HepG2 (cell line): ENCODE measurements at regions not wholly inside any gene's neighbourhood (a gene's known extent, or its start where the extent isn't known, plus 50 kb on each side); places are given as distances from the start of the nearest gene placed in this dataset.

ENCODE experiments used
- ATF7 ChIP-seq, 2 experiments: fragments of 450-650 bp in 1 of 2; sonication (generic) in 1 of 2; formaldehyde crosslinking in 1 of 2; IDR thresholded peaks; 2 replicates each; pipeline versions ENCODE4 v1.4.0 to v1.6.1; 2016 to 2020; ENCODE audit warnings: antibody characterized with exemption in 1 of 2, mild to moderate bottlenecking in 1 of 2, missing genetic modification reagents in 1 of 2
- FOXC1 ChIP-seq: sonication (generic); formaldehyde crosslinking; IDR thresholded peaks from 2 replicates; pipeline ENCODE4 v1.8.0; 2022; ENCODE audit warnings: mild to moderate bottlenecking, missing genetic modification reagents, borderline replicate concordance
- FOXK1 ChIP-seq: sonication (generic); formaldehyde crosslinking; IDR thresholded peaks from 2 replicates; pipeline ENCODE4 v1.4.0; 2020; ENCODE audit warnings: low read depth, missing genetic modification reagents, borderline replicate concordance
- KMT2B ChIP-seq: IDR thresholded peaks from 2 replicates; pipeline ENCODE4 v1.6.1; 2016; ENCODE audit warnings: missing genetic modification reagents, missing compliant biosample characterization
- MYNN ChIP-seq: sonication (generic); formaldehyde crosslinking; IDR thresholded peaks from 2 replicates; pipeline ENCODE4 v1.4.0; 2020; ENCODE audit warnings: mild to moderate bottlenecking, low read depth, missing genetic modification reagents
- NAIF1 ChIP-seq: sonication (generic); formaldehyde crosslinking; IDR thresholded peaks from 2 replicates; pipeline ENCODE4 v1.5.0; 2020; ENCODE audit warnings: mild to moderate bottlenecking, missing genetic modification reagents, borderline replicate concordance
- NCOA1 ChIP-seq: sonication (generic); formaldehyde crosslinking; IDR thresholded peaks from 2 replicates; pipeline ENCODE4 v1.9.0; 2021; ENCODE audit warnings: missing genetic modification reagents
- NFRKB ChIP-seq: fragments of 450-650 bp; IDR thresholded peaks from 2 replicates; pipeline ENCODE4 v1.6.1; 2017
- PAF1 ChIP-seq: IDR thresholded peaks from 2 replicates; pipeline ENCODE4 v1.6.1; 2016; ENCODE audit warnings: missing genetic modification reagents, missing compliant biosample characterization
- PLSCR1 ChIP-seq: sonication (generic); formaldehyde crosslinking; IDR thresholded peaks from 2 replicates; pipeline ENCODE4 v1.5.0; 2020; ENCODE audit warnings: missing genetic modification reagents, mild to moderate bottlenecking, borderline replicate concordance
- POLR2A ChIP-seq, 2 experiments: IDR thresholded peaks; 2 replicates each; pipeline ENCODE4 v1.6.1; 2011; ENCODE audit warnings: low read depth in 2 of 2, low read length in 2 of 2, mild to moderate bottlenecking in 1 of 2, moderate library complexity in 1 of 2; ENCODE audit not compliant: insufficient read depth in 1 of 2
- TBL1XR1 ChIP-seq: fragments of 150-350 bp; IDR thresholded peaks from 2 replicates; pipeline ENCODE4 v1.6.1; 2014; ENCODE audit warnings: borderline replicate concordance, low read length; ENCODE audit not compliant: partially characterized antibody
- TEAD2 ChIP-seq: sonication (generic); formaldehyde crosslinking; IDR thresholded peaks from 2 replicates; pipeline ENCODE4 v1.9.0; 2021; ENCODE audit warnings: missing genetic modification reagents
- THRA ChIP-seq: sonication (generic); formaldehyde crosslinking; IDR thresholded peaks from 2 replicates; pipeline ENCODE4 v1.4.0; 2020; ENCODE audit warnings: missing genetic modification reagents, borderline replicate concordance
- ZBTB43 ChIP-seq: sonication (generic); formaldehyde crosslinking; conservative IDR thresholded peaks from 2 replicates; pipeline ENCODE4 v1.4.0; 2020; ENCODE audit warnings: missing genetic modification reagents
- ZFP36L1 ChIP-seq: sonication (generic); formaldehyde crosslinking; IDR thresholded peaks from 2 replicates; pipeline ENCODE4 v1.8.0; 2022; ENCODE audit warnings: mild to moderate bottlenecking, missing genetic modification reagents, moderate library complexity
- ZNF431 ChIP-seq: sonication (generic); formaldehyde crosslinking; IDR thresholded peaks from 2 replicates; pipeline ENCODE4 v1.9.0; 2022; ENCODE audit warnings: missing genetic modification reagents, low read depth, mild to moderate bottlenecking, borderline replicate concordance
- ZNF577 ChIP-seq: sonication (generic); formaldehyde crosslinking; IDR thresholded peaks from 2 replicates; pipeline ENCODE4 v1.4.0; 2020; ENCODE audit warnings: mild to moderate bottlenecking, low read depth, missing genetic modification reagents, borderline replicate concordance
- ZNF644 ChIP-seq: IDR thresholded peaks from 2 replicates; pipeline ENCODE4 v1.6.1; 2016; ENCODE audit warnings: low read depth
- ZNF678 ChIP-seq: sonication (generic); formaldehyde crosslinking; IDR thresholded peaks from 2 replicates; pipeline ENCODE4 v1.4.0; 2020; ENCODE audit warnings: mild to moderate bottlenecking, missing genetic modification reagents
- ZNF770 ChIP-seq: sonication (generic); formaldehyde crosslinking; IDR thresholded peaks from 2 replicates; pipeline ENCODE4 v1.5.0; 2020; ENCODE audit warnings: mild to moderate bottlenecking, missing genetic modification reagents
- TF ChIP-seq, protein P1 (sequence below): IDR thresholded peaks from 2 replicates; pipeline ENCODE4 v1.6.1; 2016; ENCODE audit warnings: missing biosample characterization, missing genetic modification reagents, low read depth

GRCh38 chr7:45973725-45974532 is 52.9 kb upstream of the IGFBP3 start (continued):
- no peak for TF ChIP-seq PLSCR1
- TF ChIP-seq ZBTB43 (CRISPR knock-in tag): peak; percentile 94
- TF ChIP-seq TBL1XR1: peak; percentile 19
- TF ChIP-seq ZNF770 (CRISPR knock-in tag): no peak
- TF ChIP-seq ATF7 (IDR thresholded peaks at IDR 0.05): no peak; the same call in 1 of the 2 replicates
- no peak; the same call in 1 of the 2 replicates for TF ChIP-seq ATF7 (CRISPR knock-in tag; IDR thresholded peaks at IDR 0.05)
- no peak for TF ChIP-seq FOXC1 (CRISPR knock-in tag)
- TF ChIP-seq, protein P1, sequence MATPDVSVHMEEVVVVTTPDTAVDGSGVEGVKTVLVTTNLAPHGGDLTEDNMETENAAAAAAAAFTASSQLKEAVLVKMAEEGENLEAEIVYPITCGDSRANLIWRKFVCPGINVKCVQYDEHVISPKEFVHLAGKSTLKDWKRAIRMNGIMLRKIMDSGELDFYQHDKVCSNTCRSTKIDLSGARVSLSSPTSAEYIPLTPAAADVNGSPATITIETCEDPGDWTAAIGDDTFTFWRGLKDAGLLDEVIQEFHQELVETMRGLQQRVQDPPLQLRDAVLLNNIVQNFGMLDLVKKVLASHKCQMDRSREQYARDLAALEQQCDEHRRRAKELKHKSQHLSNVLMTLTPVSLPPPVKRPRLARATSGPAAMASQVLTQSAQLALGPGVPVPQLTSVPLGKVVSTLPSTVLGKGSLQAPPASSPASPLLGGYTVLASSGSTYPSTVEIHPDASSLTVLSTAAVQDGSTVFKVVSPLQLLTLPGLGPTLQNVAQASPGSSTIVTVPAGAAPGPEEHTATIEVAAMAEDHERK: no peak
- 0 out of 2 replicates have a peak, but pooled peaks have one; percentile 22 for TF ChIP-seq ZFP36L1
- TF ChIP-seq TEAD2 (CRISPR knock-in tag): 0 out of 2 replicates have a peak, but pooled peaks have one; percentile 31
- no peak for TF ChIP-seq PAF1
- no peak for TF ChIP-seq POLR2A (IDR thresholded peaks at IDR 0.05; ENCODE audit: insufficient read depth in 1 of 2, low read depth in 2 of 2, low read length in 2 of 2)
- no peak for TF ChIP-seq KMT2B (CRISPR knock-in tag)
- TF ChIP-seq ZNF678 (CRISPR knock-in tag): no peak
- peak; percentile 18; the same call in 1 of the 2 replicates for TF ChIP-seq ZNF644 (CRISPR knock-in tag)
- TF ChIP-seq MYNN (CRISPR knock-in tag): no peak
- no peak for TF ChIP-seq NAIF1
- TF ChIP-seq ZNF431: no peak
- TF ChIP-seq THRA (CRISPR knock-in tag): peak; percentile 75; the same call in 1 of the 2 replicates
- TF ChIP-seq NCOA1 (CRISPR knock-in tag): peak; percentile 80; the same call in 1 of the 2 replicates
- TF ChIP-seq NFRKB: no peak
- TF ChIP-seq ZNF577 (CRISPR knock-in tag): no peak
- peak; percentile 70 for TF ChIP-seq FOXK1 (CRISPR knock-in tag)
